ENCODE measurements at regions not wholly inside any gene's neighbourhood (a gene's known extent, or its start where the extent isn't known, plus 50 kb on each side); places are given as distances from the start of the nearest gene placed in this dataset.

DNA sequence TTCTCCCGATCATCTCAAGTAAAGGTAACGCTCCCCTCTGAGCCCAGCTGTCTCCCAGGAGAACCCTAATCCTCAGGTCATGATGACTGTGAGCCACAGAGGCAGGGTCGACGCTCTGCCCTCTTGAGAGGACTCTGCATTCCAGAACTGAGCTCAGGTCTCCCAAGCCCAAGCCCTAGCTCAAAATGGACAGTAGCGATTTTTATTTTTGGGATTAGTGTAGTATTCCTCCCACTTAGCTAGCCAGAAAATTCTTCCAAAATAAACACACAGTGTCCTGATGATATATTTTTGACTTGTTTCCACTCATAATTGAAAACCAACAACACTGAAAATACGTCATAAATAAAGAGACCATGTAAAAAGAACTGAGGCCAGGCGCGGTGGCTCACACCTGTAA is 462.0 kb upstream of the MGMT start:
- ChIA-PET RAD21 (ENCODE audit: low non-redundant PET in 1 of 2, low total read pairs in 2 of 2, uncharacterized antibody in 2 of 2, unreplicated experiment in 2 of 2) (no interaction called here), CTCF (no interaction called here), POLR2A (no interaction called here)
- intact Hi-C loops (cut with micrococcal nuclease), result no loop called here
- Histone ChIP-seq H3K4me1 (ENCODE audit: control insufficient read depth in 1 of 2, insufficient read depth in 2 of 2, low read length in 2 of 2) (no peaks in the 10 kb centered on the region), H2AFZ (ENCODE audit: low read depth, low read length, poor library complexity, severe bottlenecking) (no peak overlapping the region), H3K27ac (ENCODE audit: low read depth, low read length) (no peak overlapping the region), H3K79me2 (ENCODE audit: insufficient read depth, low read length) (no peaks in the 10 kb centered on the region), H3K9me3 (ENCODE audit: control insufficient read depth in 1 of 2, insufficient read depth in 1 of 2, low read depth in 1 of 2, low read length in 2 of 2) (peaks cover 0 to 4% of the 10 kb centered on the region in 2 experiments; a peak in 2 of 4 replicates), H3K4me3 (replicated peaks in 1 of 2; ENCODE audit: low read depth in 1 of 2, low read length in 2 of 2) (no peak overlapping the region), H3K9me2 (ENCODE audit: insufficient read depth) (no peaks in the 10 kb centered on the region), H3K9ac (ENCODE audit: low read length) (no peak overlapping the region), H3K36me3 (ENCODE audit: control insufficient read depth in 1 of 2, insufficient read depth in 2 of 2, low read length in 2 of 2) (no peaks in the 10 kb centered on the region), H4K20me1 (ENCODE audit: insufficient read depth) (no peaks in the 10 kb centered on the region), H3K27me3 (ENCODE audit: insufficient read depth, low read length) (no peaks in the 10 kb centered on the region), H3K4me2 (ENCODE audit: low read length) (no peak overlapping the region)
- no peak for TF ChIP-seq SRF (IDR thresholded peaks at IDR 0.05; ENCODE audit: low read depth)
- no TSS peak for BruUV-seq (replicated peaks)
- ATAC-seq, result no peak
- no peak for DNase-seq (ENCODE audit: low read depth, low spot score)

DNA sequence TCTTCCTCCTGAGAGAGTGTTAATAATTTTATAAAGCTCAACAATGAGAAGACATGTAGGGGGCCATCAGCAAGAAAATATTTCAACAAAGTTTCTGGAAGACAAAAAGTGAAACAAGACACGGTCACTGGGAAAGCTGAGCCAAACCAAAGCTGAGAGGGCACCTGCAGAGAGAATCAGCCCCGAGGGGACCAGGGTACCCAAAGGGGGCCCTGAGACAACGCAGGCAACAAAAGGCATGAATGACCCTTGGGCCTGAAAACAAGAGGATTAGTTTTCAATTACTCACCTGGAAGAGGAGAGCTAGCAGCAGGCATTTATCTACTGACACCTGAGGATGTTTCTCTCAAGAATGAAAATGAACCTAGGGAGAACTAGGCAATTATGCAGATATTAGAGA is 461.2 kb upstream of the MGMT start:
- Histone ChIP-seq H3K4me2 (ENCODE audit: low read length) (no peak overlapping the region), H3K9ac (ENCODE audit: low read length) (no peak overlapping the region), H3K9me3 (ENCODE audit: control insufficient read depth in 1 of 2, insufficient read depth in 1 of 2, low read depth in 1 of 2, low read length in 2 of 2) (peaks cover 0 to 4% of the 10 kb centered on the region in 2 experiments; a peak in 2 of 4 replicates), H3K9me2 (ENCODE audit: insufficient read depth) (no peaks in the 10 kb centered on the region), H2AFZ (ENCODE audit: low read depth, low read length, poor library complexity, severe bottlenecking) (no peak overlapping the region), H4K20me1 (ENCODE audit: insufficient read depth) (no peaks in the 10 kb centered on the region), H3K79me2 (ENCODE audit: insufficient read depth, low read length) (no peaks in the 10 kb centered on the region), H3K4me1 (ENCODE audit: control insufficient read depth in 1 of 2, insufficient read depth in 2 of 2, low read length in 2 of 2) (no peaks in the 10 kb centered on the region), H3K4me3 (replicated peaks in 1 of 2; ENCODE audit: low read depth in 1 of 2, low read length in 2 of 2) (no peak overlapping the region), H3K27me3 (ENCODE audit: insufficient read depth, low read length) (no peaks in the 10 kb centered on the region), H3K27ac (ENCODE audit: low read depth, low read length) (no peak overlapping the region), H3K36me3 (ENCODE audit: control insufficient read depth in 1 of 2, insufficient read depth in 2 of 2, low read length in 2 of 2) (no peaks in the 10 kb centered on the region)
- no peak for DNase-seq (ENCODE audit: low read depth, low spot score)
- ATAC-seq, result no peak
- ChIA-PET CTCF (no interaction called here), POLR2A (no interaction called here), RAD21 (ENCODE audit: low non-redundant PET in 1 of 2, low total read pairs in 2 of 2, uncharacterized antibody in 2 of 2, unreplicated experiment in 2 of 2) (no interaction called here)
- no TSS peak for BruUV-seq (replicated peaks)
- TF ChIP-seq SRF (IDR thresholded peaks at IDR 0.05; ENCODE audit: low read depth) (no peak), ZFX (IDR thresholded peaks at IDR 0.05) (no peak), TCF7L2 (IDR thresholded peaks at IDR 0.05; ENCODE audit: borderline replicate concordance, extremely low read depth, insufficient read depth, insufficient read length) (no peak), ELF1 (IDR thresholded peaks at IDR 0.05; ENCODE audit: borderline replicate concordance, low read depth) (no peak), YY1 (IDR thresholded peaks at IDR 0.05; ENCODE audit: extremely low read depth, insufficient replicate concordance, low read depth, low read length) (no peak), JUND (IDR thresholded peaks at IDR 0.05) (no peak), POLR2AphosphoS5 (IDR thresholded peaks at IDR 0.05; ENCODE audit: low read depth, low read length) (no peak), EZH2 (IDR thresholded peaks at IDR 0.05) (no peak)
- TF ChIP-seq, protein P1, sequence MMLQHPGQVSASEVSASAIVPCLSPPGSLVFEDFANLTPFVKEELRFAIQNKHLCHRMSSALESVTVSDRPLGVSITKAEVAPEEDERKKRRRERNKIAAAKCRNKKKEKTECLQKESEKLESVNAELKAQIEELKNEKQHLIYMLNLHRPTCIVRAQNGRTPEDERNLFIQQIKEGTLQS (IDR thresholded peaks at IDR 0.05), result no peak
- intact Hi-C loops (cut with micrococcal nuclease), result no loop called here
